Ishikawa (cell line): ENCODE measurements at regions not wholly inside any gene's neighbourhood (a gene's known extent, or its start where the extent isn't known, plus 50 kb on each side); places are given as distances from the start of the nearest gene placed in this dataset.

Experiments used
- CEBPB ChIP-seq: IDR thresholded peaks from 2 replicates; pipeline ENCODE4 v1.6.1; 2012
- CREB1 ChIP-seq: IDR thresholded peaks from 2 replicates; pipeline ENCODE4 v1.6.1; 2012; ENCODE audit warnings: low read depth
- EGR1 ChIP-seq: IDR thresholded peaks from 2 replicates; pipeline ENCODE4 v1.6.1; 2012
- EP300 ChIP-seq: IDR thresholded peaks from 2 replicates; pipeline ENCODE4 v1.6.1; 2012; ENCODE audit warnings: borderline replicate concordance
- FOXM1 ChIP-seq: IDR thresholded peaks from 2 replicates; pipeline ENCODE4 v1.6.1; 2012; ENCODE audit warnings: low read depth, borderline replicate concordance
- NFIC ChIP-seq: IDR thresholded peaks from 2 replicates; pipeline ENCODE4 v1.6.1; 2012
- RAD21 ChIP-seq: IDR thresholded peaks from 2 replicates; pipeline ENCODE4 v1.6.1; 2012; ENCODE audit warnings: low read depth
- TAF1 ChIP-seq: IDR thresholded peaks from 2 replicates; pipeline ENCODE4 v1.6.1; 2012; ENCODE audit warnings: low read depth, mild to moderate bottlenecking
- TCF12 ChIP-seq: IDR thresholded peaks from 2 replicates; pipeline ENCODE4 v1.6.1; 2012; ENCODE audit warnings: low read depth
- TEAD4 ChIP-seq: IDR thresholded peaks from 2 replicates; pipeline ENCODE4 v1.6.1; 2012
- YY1 ChIP-seq: IDR thresholded peaks from 2 replicates; pipeline ENCODE4 v1.6.1; 2012; ENCODE audit warnings: low read depth
- ZBTB7A ChIP-seq: IDR thresholded peaks from 2 replicates; pipeline ENCODE4 v1.6.1; 2012; ENCODE audit warnings: low read depth
- TF ChIP-seq, protein P1 (sequence below): IDR thresholded peaks from 2 replicates; pipeline ENCODE4 v1.6.1; 2012
- TF ChIP-seq, protein P2 (sequence below): IDR thresholded peaks from 2 replicates; pipeline ENCODE4 v1.6.1; 2012; ENCODE audit warnings: low read depth, mild to moderate bottlenecking
- TF ChIP-seq, protein P3 (sequence below): IDR thresholded peaks from 2 replicates; pipeline ENCODE4 v1.6.1; 2012

DNA sequence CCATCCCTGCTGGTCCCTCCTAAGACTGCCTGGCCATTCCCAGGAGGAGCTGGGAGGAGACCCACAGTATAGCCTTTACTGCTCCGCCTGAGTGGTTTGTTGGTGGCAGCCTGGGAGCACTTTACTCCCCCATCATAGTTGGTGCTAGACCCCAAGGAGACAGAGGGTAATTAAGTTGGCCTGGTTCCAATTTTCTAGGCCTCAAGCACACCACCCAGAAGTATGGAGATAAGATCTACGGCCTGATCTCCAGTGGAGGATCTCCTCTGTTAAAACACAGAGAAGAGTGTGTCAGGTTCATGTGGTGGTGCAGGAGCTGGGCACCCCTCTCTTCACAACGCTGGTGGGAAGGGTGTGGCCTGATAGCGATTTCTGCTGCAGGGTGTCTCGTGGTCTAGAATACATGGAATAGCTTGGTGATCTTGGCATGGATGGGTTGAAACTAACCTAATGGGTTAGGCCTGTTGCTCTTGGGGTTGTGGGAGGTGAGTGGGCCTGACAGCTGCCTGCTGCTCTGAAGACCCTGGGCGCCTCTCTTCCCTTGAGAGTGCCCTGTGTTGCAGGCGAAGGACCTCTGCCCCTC, 68.5 kb downstream of the FASLG start:
- TF ChIP-seq NFIC (peak; percentile 37), CREB1 (no peak)

DNA sequence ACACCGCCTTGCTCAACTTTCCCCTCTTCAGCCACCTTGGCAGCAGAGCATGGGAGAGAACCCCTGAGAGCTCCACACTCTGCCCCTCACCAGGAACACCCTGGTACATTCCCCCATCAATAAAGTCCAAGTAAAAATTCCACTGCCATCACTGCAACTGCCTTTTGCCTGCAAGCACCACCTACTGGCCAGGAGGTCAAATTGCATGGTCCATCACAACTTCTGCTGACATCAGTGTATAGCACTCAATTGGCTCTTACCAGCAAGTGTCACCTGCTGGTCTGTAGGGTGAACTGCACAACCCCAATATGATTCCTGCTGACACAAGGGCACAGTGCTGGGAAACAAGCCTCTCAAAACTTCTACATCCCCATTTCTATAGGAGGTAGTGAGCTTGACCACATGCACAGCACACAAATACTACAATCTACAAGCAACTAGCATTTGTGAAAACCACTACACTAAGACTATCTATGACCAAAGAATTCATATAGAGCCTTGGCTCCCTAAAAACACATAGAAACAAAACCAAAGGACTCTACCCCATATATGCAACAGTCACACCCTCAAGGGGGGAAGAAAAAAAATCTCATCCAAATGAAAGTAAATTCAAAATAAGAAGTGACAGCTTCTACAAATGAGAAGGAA, 69.2 kb downstream of the FASLG start:
- no peak for TF ChIP-seq ZBTB7A
- TF ChIP-seq RAD21: peak; percentile 66

DNA sequence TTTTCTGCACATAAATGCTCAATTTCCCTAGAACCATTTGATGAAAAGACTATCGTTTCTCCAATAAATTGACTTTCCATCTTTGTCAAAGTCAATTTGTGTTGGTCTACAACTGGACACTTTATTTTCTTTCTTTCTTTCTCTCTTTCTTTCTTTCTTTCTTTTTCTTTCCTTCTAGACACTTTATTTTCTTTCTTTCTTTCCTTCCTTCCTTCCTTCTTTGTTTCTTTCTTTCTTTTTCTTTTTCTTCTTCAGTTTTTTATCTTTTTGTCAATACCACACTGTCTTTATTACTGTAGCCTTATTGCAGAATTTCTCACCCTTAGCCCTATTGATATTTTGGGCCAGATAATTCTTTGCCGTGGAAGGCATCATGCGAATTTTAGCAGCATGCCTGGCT, 73.5 kb downstream of the FASLG start:
- TF ChIP-seq FOXM1 (no peak), ZBTB7A (no peak), YY1 (no peak), RAD21 (no peak), TCF12 (no peak), TEAD4 (no peak), CREB1 (no peak), EP300 (no peak), EGR1 (no peak), NFIC (no peak), TAF1 (no peak), CEBPB (no peak)
- TF ChIP-seq, protein P1, sequence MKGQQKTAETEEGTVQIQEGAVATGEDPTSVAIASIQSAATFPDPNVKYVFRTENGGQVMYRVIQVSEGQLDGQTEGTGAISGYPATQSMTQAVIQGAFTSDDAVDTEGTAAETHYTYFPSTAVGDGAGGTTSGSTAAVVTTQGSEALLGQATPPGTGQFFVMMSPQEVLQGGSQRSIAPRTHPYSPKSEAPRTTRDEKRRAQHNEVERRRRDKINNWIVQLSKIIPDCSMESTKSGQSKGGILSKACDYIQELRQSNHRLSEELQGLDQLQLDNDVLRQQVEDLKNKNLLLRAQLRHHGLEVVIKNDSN: no peak
- TF ChIP-seq, protein P2, sequence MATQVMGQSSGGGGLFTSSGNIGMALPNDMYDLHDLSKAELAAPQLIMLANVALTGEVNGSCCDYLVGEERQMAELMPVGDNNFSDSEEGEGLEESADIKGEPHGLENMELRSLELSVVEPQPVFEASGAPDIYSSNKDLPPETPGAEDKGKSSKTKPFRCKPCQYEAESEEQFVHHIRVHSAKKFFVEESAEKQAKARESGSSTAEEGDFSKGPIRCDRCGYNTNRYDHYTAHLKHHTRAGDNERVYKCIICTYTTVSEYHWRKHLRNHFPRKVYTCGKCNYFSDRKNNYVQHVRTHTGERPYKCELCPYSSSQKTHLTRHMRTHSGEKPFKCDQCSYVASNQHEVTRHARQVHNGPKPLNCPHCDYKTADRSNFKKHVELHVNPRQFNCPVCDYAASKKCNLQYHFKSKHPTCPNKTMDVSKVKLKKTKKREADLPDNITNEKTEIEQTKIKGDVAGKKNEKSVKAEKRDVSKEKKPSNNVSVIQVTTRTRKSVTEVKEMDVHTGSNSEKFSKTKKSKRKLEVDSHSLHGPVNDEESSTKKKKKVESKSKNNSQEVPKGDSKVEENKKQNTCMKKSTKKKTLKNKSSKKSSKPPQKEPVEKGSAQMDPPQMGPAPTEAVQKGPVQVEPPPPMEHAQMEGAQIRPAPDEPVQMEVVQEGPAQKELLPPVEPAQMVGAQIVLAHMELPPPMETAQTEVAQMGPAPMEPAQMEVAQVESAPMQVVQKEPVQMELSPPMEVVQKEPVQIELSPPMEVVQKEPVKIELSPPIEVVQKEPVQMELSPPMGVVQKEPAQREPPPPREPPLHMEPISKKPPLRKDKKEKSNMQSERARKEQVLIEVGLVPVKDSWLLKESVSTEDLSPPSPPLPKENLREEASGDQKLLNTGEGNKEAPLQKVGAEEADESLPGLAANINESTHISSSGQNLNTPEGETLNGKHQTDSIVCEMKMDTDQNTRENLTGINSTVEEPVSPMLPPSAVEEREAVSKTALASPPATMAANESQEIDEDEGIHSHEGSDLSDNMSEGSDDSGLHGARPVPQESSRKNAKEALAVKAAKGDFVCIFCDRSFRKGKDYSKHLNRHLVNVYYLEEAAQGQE: no peak
- TF ChIP-seq, protein P3, sequence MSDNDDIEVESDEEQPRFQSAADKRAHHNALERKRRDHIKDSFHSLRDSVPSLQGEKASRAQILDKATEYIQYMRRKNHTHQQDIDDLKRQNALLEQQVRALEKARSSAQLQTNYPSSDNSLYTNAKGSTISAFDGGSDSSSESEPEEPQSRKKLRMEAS: no peak

DNA sequence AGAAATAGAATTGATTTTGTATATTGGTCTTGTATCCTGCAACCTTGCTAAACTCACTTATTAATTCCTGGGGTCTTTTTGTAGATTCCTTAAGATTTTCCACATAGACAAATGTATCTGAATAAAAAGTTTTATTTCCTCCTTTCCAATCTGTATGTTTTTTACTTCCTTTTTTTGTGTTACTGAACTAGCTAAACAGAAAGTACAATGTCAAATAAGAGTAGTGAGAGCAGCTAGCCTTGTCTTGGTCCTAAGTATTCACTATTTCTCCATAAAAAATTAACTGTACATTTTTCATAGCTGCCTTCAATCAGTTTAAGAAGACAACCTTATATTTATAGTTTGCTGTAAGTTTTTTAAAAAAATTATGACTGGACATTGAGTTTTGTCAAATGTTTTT, 74.9 kb downstream of the FASLG start:
- no peak for TF ChIP-seq EP300
- no peak for TF ChIP-seq TCF12
- TF ChIP-seq CEBPB: no peak
- no peak for TF ChIP-seq CREB1
- TF ChIP-seq, protein P1: no peak
- TF ChIP-seq NFIC: no peak
- TF ChIP-seq TAF1: no peak
- TF ChIP-seq ZBTB7A: no peak
- no peak for TF ChIP-seq YY1
- TF ChIP-seq RAD21: no peak
- TF ChIP-seq, protein P2: no peak
- TF ChIP-seq, protein P3: no peak
- no peak for TF ChIP-seq EGR1
- no peak for TF ChIP-seq FOXM1
- TF ChIP-seq TEAD4: no peak

DNA sequence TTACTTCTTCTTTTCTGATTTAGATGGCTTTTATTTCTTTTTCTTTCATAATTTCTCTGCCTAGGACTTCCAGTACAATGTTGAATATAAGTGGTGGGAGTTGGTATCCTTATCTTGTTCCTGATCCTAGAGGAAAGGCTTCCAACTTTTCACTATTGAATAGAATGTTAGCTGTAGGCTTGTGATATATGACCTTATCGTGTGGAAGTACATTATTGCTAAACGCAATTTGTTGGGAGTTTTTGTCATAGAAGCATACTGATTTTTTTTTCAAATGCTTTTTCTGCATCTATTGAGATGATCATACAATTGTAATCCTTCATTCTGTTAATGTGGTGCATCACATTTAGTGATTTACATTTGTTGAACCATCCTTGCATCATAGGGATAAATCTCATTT, 79.5 kb downstream of the FASLG start:
- TF ChIP-seq TAF1 (no peak), TCF12 (no peak), TEAD4 (no peak), CEBPB (no peak)
- TF ChIP-seq, protein P1: no peak
- TF ChIP-seq, protein P3: no peak
